Activated naive CD4-positive, alpha-beta T cell treated with anti-CD3 and anti-CD28 coated beads, Interleukin-2, amount 50 U/mL, for 72 hours (primary cell): ENCODE measurements at regions not wholly inside any gene's neighbourhood (a gene's known extent, or its start where the extent isn't known, plus 50 kb on each side); places are given as distances from the start of the nearest gene placed in this dataset.
"Not testable (repeated sequence)": the region's sequence is repeated elsewhere in the genome, so short reads cannot be mapped to it uniquely, and the experiment has no call there.

Source experiments
- ATAC-seq, 2 donors: fragments of 150-1000 bp; cut with Tn5 transposase; 2 replicates each; pipeline ENCODE4 v1.10.0; 2021; ENCODE audit warnings: mild to moderate bottlenecking in 2 of 2, moderate library complexity in 2 of 2
- DNase-seq, 2 donors: peaks; one replicate each; pipeline ENCODE4 v3.0.0; 2021 to 2022; ENCODE audit warnings: low spot score in 2 of 2
- H3K27ac Mint-ChIP-seq, 2 donors: one replicate each; pipeline ENCODE4 v1.8.0; 2022; ENCODE audit warnings: mild to moderate bottlenecking in 2 of 2, mixed read lengths in 2 of 2
- H3K36me3 Mint-ChIP-seq, 2 donors: one replicate each; pipeline ENCODE4 v1.8.0; 2022; ENCODE audit warnings: mixed read lengths in 2 of 2
- H3K9me3 Mint-ChIP-seq, 2 donors: one replicate each; pipeline ENCODE4 v1.8.0; 2022; ENCODE audit warnings: mixed read lengths in 2 of 2

DNA sequence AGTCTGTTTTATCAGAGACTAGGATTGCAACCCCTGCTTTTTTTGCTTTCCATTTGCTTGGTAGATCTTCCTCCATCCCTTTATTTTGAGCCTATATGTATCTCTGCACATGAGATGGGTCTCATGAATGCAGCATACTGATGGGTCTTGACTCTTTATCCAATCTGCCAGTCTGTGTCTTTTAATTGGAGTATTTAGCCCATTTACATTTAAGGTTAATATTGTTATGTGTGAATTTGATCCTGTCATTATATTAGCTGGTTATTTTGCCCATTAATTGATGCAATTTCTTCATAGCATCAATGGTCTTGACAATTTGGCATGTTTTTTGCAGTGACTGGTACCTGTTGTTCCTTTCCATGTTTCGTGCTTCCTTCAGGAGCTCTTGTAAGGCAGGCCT is 161.7 kb downstream of the GDAP2 start:
- Mint-ChIP-seq H3K36me3 (peaks cover 15 to 31% of the 10 kb centered on the region in 2 donors), H3K9me3 (peaks cover 22 to 23% of the 10 kb centered on the region in 2 donors)
- not testable (repeated sequence) for H3K27ac Mint-ChIP-seq, ATAC-seq, DNase-seq

DNA sequence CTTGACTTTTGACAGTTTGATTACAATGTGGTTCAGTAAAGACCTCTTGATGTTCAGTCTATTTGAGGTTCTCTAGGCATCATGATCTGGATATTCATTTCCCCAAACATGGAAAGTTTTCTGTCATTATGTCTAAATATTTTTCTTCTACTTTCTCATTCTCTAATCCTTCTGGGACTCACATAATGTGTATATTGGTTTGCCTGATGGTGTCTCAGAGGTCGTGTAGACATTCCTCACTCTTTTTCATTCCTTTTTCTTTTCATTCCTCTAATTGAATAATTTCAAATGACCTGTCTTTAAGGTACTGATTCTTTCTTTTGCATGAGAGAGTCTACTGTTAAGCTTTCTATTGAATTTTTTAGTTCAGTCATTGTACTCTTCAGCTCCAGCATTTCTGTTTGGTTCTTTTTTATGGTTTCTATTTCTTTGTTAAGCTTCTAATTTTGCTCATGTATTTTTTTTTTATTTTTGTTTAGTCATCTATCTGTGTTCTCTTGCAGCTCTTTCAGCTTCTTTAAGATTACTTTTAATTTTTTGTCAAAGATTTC is 158.4 kb downstream of the GDAP2 start:
- peaks cover 15 to 31% of the 10 kb centered on the region in 2 donors for H3K36me3 Mint-ChIP-seq
- no peak for DNase-seq
- H3K27ac Mint-ChIP-seq, result no peak overlapping the region
- H3K9me3 Mint-ChIP-seq, result peaks cover 22 to 29% of the 10 kb centered on the region in 2 donors
- ATAC-seq, result no peak

DNA sequence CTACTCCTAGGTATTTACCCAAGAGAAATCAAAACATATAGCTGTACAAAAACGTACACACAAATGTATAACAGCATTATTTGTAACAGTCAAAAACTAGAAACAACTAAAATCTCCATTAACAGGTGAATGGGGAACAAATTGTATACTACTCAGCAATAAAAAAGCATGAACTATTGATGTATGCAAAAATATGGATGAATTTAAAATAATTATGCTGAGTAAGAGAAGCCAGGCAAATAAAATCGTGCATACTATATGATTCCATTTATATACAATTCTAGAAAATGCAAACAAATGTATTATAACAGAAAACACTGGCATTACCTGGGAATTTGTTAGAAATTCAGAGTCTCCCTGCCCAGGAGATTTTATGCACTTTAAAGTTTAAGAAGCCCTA is 150.1 kb downstream of the GDAP2 start:
- ATAC-seq (no peak), DNase-seq (no peak)
- H3K27ac Mint-ChIP-seq, result no peak overlapping the region
- H3K36me3 Mint-ChIP-seq, result no peaks in the 10 kb centered on the region
- no peaks in the 10 kb centered on the region for H3K9me3 Mint-ChIP-seq

DNA sequence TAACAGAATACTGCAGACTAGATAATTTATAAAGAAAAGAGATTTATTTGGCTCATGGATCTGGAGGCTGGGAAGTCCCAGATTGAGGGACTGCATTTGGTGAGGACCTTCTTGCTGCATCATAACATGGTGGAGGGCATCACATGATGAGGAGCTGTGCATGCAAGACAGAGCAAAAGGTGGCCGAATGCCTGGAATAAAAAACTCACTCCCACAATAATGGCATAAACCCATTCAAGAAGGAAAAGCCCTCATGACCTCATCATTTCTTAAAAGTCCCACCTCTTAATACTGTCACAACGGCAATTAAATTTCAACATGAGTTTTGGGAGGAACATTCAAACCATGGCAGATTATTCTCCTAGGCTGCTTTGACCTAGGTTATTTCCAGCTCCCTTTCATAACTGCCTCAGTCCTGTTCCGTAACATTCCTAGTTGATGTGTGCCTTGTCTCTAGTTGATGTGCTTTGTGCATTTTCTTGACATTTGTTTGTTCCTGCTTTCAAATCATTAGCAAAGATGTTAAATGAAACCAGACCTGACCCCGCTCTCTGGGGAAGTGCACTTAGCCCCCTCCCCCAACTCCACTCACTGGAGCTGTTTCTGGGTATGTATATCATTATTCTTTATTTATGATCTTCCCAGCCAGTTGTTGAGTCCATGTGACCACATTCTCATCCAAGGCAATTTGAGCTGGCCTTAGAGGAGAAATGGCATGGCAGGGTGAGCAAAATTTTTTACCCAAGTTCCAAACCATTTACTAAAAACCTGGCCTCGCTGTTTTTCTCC is 148.5 kb downstream of the GDAP2 start:
- Mint-ChIP-seq H3K36me3 (no peaks in the 10 kb centered on the region), H3K9me3 (no peaks in the 10 kb centered on the region), H3K27ac (no peak overlapping the region)
- no peak for ATAC-seq
- no peak for DNase-seq

DNA sequence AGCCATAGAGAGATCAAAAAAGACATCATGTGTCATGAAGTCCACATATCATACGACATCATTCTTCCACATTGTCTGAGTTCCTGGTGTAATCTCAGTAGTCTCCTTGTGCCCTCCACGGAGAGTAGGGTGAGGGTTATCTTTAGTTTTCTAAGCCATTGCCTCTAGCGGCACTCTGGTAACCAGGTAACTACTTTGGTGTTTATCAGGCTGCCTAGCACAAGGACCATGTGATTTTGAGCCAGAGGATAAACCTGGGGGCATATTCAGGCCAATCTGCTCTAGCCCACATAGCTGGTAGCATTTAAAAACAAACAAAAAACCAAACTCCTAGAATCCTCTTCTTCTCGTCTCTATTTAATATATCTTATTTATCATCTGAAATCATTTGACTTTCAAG is 147.4 kb downstream of the GDAP2 start:
- Mint-ChIP-seq H3K27ac (no peak overlapping the region), H3K36me3 (no peaks in the 10 kb centered on the region), H3K9me3 (no peaks in the 10 kb centered on the region)
- DNase-seq (no peak), ATAC-seq (no peak)

DNA sequence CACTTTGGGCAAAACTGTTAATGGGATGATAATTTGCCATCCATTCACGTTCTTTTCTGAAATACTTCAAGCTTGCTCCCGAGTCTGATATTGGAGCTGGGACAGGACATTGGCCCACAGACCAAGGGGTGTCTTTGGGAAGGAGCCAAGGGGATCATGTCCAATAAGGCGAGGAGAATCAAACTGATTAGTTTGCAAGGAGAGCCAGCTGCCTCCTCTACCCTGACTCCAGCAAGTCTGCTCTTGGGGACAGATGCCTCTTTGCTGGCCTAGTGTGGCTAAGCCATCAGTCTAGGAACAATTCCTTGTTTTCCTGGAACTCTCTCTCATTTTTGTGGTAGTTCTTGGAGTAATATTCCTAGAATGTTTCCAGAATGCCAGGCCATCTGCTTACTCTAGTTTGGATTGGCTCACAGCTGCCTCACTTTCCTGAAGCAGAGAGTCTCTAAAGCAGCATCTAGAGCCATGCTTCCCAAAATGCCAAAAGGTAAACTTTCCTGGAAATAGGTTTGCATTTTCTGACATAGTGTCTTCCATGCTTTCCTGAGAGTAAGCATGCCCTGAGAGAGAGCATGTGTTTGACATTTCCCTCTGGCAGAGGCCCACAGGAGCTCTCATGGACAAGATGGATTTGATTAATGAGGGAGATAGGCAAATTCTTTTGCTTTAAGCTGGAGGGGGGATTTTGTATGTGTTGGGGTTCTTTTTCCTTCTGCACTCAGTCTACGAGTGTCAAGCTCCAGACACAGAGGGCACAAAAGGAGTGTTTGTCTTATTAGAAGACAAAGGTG is 145.6 kb downstream of the GDAP2 start:
- Mint-ChIP-seq H3K36me3 (no peaks in the 10 kb centered on the region), H3K9me3 (no peaks in the 10 kb centered on the region), H3K27ac (no peak overlapping the region)
- DNase-seq (no peak), ATAC-seq (no peak)

DNA sequence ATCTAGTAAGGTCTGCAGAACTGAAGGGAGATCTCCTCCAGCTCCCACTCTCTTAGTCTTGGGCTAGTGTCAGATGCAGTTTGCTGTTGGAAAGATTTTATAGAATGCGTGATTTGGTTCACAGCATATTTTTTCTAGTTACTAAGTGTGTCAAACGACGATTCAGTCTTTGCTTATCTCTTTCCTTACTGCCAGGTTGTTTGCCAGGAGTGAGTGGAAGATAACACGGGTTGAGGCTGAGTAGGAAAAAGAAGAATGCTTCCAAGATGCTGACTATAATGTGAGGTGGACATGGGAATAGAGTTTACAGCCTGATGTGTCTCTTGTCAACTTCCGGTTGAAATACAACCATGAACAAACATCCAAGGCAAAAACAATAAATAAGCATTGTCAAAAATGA is 141.4 kb downstream of the GDAP2 start:
- H3K36me3 Mint-ChIP-seq, result peaks cover 0 to 4% of the 10 kb centered on the region in 2 donors
- ATAC-seq, result no peak
- H3K9me3 Mint-ChIP-seq, result no peaks in the 10 kb centered on the region
- no peak for DNase-seq
- no peak overlapping the region for H3K27ac Mint-ChIP-seq

DNA sequence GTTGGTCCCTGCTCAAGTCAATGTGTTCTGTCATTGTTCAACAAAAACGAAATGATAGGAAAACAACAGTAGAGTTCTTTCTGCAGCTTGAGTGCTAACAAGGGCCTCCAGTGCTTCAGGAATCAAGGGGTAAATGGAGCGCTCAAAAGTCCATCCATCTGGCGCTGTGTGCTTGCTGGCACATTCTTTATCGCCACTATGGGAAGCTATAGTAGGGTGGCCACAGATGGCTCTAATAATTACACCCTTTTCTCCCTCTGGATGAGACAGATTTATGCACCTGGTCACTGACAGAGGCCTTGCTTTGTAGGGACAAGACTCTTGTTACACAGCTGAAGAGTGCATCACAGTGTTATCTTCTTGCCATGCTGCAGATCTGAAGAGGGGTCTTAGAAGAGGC is 136.0 kb downstream of the GDAP2 start:
- peaks cover 0 to 4% of the 10 kb centered on the region in 2 donors for H3K36me3 Mint-ChIP-seq
- H3K27ac Mint-ChIP-seq, result no peak overlapping the region
- ATAC-seq (no peak), DNase-seq (no peak)
- H3K9me3 Mint-ChIP-seq, result no peaks in the 10 kb centered on the region

DNA sequence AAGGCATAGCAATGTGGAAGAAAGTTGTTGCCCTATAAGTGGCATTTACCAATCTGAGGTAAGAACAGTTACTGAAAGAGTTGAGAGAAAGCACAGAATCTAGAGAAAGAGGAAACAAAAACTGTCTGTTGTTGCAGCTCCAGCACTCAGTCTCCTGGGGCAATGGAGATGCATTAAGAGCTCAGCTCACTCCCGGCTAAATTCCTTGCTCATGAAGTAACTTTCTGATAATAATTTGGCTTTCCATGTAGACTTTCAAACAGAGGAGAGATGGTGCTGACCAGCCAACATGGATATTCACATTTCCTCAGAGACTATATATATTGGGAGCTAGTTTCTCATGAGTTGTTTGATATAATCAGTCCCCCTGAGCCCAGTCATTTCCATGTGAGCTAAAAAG is 135.3 kb downstream of the GDAP2 start:
- ATAC-seq, result no peak
- DNase-seq, result no peak
- H3K36me3 Mint-ChIP-seq, result peaks cover 0 to 4% of the 10 kb centered on the region in 2 donors
- H3K9me3 Mint-ChIP-seq, result no peaks in the 10 kb centered on the region
- H3K27ac Mint-ChIP-seq, result no peak overlapping the region

DNA sequence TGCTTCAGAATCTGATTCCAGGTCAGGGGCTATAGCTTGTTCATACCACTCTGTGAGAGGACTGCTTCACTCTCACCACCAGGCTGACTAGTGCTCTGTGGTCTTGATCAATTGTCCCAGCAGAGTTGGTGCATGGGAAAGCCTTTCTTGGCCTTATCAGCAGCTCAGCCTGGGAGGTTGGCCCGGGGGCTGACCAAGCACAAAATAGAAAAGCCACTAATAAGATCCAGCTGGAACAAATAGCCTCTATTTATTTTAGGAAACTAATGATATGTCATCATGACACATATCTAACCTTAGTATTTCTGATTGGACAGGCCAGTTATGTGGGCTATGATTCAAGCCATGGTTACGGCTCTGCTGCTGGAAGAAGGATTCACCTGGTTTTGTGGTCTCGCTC is 134.2 kb downstream of the GDAP2 start:
- DNase-seq, result no peak
- no peak for ATAC-seq
- no peak overlapping the region for H3K27ac Mint-ChIP-seq
- peaks cover 0 to 4% of the 10 kb centered on the region in 2 donors for H3K36me3 Mint-ChIP-seq
- no peaks in the 10 kb centered on the region for H3K9me3 Mint-ChIP-seq

DNA sequence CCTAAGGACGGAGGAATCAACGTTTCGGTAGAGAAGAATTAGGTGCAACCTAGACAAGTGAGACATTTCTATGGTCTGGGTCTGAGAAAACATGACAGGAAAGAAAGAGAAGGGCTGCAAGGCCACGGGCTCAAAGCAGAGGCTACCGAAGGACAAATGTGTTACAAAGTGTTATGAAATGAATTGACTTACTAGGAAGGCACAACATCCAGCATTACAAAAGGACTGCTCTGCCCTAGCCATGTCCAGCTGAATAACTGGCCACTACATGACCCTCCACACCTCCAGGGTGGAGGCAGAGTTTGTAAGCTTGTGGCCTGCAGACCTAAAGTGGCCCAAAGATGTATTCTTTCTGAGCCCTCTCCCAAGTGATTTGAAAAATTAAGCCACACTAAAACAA is 133.6 kb downstream of the GDAP2 start:
- H3K9me3 Mint-ChIP-seq, result no peaks in the 10 kb centered on the region
- no peak for ATAC-seq
- no peak overlapping the region for H3K27ac Mint-ChIP-seq
- DNase-seq, result no peak
- H3K36me3 Mint-ChIP-seq, result no peaks in the 10 kb centered on the region

DNA sequence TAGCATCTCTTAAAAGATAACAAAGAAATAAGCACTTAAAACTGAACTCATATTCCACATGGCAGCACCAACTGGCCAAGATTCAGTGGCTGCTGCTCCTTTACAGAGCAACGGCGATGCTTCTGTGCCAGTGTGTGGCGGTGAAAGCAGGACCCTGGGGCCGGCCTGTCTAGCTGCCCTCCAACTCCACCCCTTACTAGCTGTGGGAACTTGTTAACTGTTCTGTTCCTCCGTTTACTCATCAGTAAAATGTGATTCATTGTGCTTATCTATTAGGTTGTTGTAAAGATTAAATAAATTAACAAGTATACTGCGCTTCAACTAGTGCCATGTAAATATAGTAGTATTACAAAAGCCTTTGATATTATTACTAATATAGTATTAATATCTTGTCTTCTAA is 133.2 kb downstream of the GDAP2 start:
- ATAC-seq, result no peak
- Mint-ChIP-seq H3K27ac (no peak overlapping the region), H3K36me3 (no peaks in the 10 kb centered on the region), H3K9me3 (no peaks in the 10 kb centered on the region)
- no peak for DNase-seq

DNA sequence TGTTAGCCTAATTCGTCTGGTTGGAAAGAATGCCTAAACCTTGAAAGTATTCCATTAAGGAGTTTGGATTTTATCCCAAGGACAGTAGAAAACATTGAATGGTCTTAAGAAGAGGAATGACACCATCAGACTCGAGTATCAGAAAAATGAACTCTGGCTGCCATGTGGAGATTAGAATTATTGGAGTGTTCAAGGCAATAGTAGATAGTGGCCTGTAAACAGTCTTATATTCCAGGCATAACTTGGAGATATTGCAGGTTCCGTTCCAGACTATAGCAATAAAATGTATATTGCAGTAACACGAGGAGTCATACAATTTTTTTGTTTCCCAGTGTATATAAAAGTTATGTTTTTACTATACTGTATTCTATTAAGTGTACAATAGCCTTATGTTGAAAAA is 130.9 kb downstream of the GDAP2 start:
- Mint-ChIP-seq H3K9me3 (no peaks in the 10 kb centered on the region), H3K27ac (no peak overlapping the region), H3K36me3 (no peaks in the 10 kb centered on the region)
- ATAC-seq (no peak), DNase-seq (no peak)

DNA sequence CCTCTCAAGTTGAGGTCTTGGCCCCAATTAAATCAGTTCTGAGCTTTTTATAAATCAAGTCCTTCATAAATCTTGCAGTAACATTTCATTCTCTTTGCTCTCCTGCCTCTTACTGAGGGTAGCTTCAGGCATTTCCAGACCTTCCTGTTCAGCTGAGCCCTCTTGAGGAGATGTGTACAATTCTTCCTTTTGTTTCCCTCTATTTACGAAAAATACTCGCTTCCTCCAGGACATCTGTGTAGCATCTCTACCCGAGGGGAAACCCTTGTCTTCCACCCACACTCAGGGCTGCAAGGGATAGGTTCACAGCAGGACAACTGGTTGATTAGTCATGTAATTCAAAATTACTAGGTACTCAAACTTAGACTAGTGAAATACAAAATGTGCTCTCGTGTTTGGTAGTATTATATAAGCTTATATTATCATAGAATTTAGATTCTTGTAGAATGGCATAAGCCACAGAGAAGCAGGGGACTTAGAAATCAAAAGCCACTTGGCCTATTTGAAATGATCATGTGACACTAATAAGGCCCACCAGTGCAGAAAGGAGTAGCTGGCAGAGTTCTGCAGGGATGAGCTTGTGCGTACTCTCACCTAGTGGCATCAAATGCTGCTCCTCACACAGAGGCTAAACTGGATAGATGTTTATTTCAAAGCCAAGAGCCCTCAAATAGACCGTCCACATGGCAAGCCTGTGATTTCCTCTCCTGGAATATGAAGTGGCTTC is 126.7 kb downstream of the GDAP2 start:
- Mint-ChIP-seq H3K27ac (no peak overlapping the region), H3K36me3 (no peaks in the 10 kb centered on the region), H3K9me3 (no peaks in the 10 kb centered on the region)
- DNase-seq (no peak), ATAC-seq (no peak)

DNA sequence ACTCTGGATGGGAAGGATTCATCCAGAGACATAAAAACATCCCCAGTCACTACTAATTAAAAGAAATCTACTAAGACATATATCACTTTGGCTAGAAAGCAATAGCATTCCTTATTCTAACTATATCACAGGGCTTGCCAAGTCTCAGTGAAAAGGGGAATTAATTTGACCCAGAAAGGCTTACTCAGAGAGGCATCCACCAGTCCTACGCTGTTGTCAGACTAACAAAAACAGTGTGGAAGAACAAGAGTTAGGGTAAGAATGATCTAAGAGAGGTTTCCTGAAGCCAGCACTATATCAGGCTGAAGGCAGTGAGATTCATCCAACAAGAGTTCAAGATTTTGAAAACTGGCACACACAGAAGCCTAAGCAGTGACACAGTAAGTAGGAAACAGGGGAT is 126.1 kb downstream of the GDAP2 start:
- no peaks in the 10 kb centered on the region for H3K9me3 Mint-ChIP-seq
- no peak for DNase-seq
- H3K36me3 Mint-ChIP-seq, result no peaks in the 10 kb centered on the region
- no peak for ATAC-seq
- no peak overlapping the region for H3K27ac Mint-ChIP-seq

DNA sequence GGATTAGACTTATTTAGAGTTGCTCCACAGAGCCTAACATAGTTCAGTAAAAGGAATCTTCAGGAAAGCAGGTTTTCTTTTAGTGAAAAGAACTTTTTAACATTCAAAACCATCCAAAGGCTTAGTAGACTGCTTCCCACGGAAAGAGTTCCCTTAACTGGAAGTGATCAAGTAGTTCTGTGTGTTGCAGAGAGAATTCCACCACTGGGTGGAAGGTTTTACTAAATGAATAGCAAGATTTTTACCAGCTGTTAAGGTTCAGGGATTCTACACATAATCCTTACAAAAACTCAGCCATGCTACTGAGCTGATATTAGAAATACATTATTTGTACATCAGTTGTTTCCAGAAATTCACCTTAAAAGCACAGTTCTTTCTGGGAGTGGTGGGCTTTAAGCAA is 119.7 kb downstream of the GDAP2 start:
- ATAC-seq, result no peak
- no peak for DNase-seq
- Mint-ChIP-seq H3K27ac (no peak overlapping the region), H3K9me3 (no peaks in the 10 kb centered on the region), H3K36me3 (no peaks in the 10 kb centered on the region)

DNA sequence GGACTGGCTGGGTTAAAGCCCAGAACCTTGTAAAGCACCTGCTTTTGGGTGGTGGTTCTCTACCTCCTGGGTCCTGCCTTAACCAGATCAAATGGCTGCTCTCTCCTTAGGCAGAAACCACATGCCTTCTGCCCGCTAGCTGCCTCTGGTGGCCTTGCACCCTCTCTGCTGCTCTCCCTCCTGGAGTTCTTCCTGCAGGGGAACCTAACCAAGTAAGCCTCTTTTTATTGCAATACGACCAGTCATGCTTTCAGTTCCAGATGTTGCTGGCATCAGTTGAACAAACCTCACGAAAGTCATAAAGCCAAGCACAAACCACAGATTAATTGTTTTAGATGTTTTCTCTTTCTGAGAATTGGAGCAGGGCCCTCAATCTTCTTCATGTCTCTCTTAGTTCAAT is 118.9 kb downstream of the GDAP2 start:
- no peak overlapping the region for H3K27ac Mint-ChIP-seq
- DNase-seq (no peak), ATAC-seq (no peak)
- H3K36me3 Mint-ChIP-seq, result no peaks in the 10 kb centered on the region
- H3K9me3 Mint-ChIP-seq, result no peaks in the 10 kb centered on the region
